SK-N-SH treated with all-trans-retinoic acid at 6 μM for 48 hours (cell line): ENCODE measurements at regions not wholly inside any gene's neighbourhood (a gene's known extent, or its start where the extent isn't known, plus 50 kb on each side); places are given as distances from the start of the nearest gene placed in this dataset.

Source experiments
- ARNTL ChIP-seq: fragments of 450-650 bp; formaldehyde crosslinking; IDR thresholded peaks from 2 replicates; pipeline ENCODE4 v1.5.0; 2020; ENCODE audit warnings: low read depth, mild to moderate bottlenecking, moderate library complexity, borderline replicate concordance
- BACH2 ChIP-seq: fragments of 250-450 bp; sonication (Bioruptor Pico); IDR thresholded peaks from 2 replicates; pipeline ENCODE4 v1.9.0; 2021; ENCODE audit warnings: mild to moderate bottlenecking, borderline replicate concordance
- CSDC2 ChIP-seq: fragments of 250-450 bp; sonication (Bioruptor Pico); IDR thresholded peaks from 2 replicates; pipeline ENCODE4 v1.5.0; 2020; ENCODE audit warnings: mild to moderate bottlenecking, moderate library complexity
- GLIS3 ChIP-seq: fragments of 250-450 bp; sonication (Bioruptor Pico); IDR thresholded peaks from 2 replicates; pipeline ENCODE4 v1.5.0; 2020; ENCODE audit warnings: mild to moderate bottlenecking, moderate library complexity
- RARB ChIP-seq: fragments of 250-450 bp; sonication (Bioruptor Pico); IDR thresholded peaks from 2 replicates; pipeline ENCODE4 v1.8.0; 2021; ENCODE audit warnings: mild to moderate bottlenecking, moderate library complexity
- TCF4 ChIP-seq: fragments of 250-450 bp; sonication (Bioruptor Pico); IDR thresholded peaks from 2 replicates; pipeline ENCODE4 v1.8.0; 2021; ENCODE audit warnings: mild to moderate bottlenecking, moderate library complexity, borderline replicate concordance
- TOX ChIP-seq: fragments of 250-450 bp; sonication (Bioruptor Pico); IDR thresholded peaks from 2 replicates; pipeline ENCODE4 v1.8.0; 2021; ENCODE audit warnings: mild to moderate bottlenecking, moderate library complexity, borderline replicate concordance
- ZC3H10 ChIP-seq: fragments of 250-450 bp; sonication (Bioruptor Pico); IDR thresholded peaks from 2 replicates; pipeline ENCODE4 v1.5.1; 2021; ENCODE audit warnings: mild to moderate bottlenecking, moderate library complexity
- ZFP3 ChIP-seq: fragments of 250-450 bp; sonication (Bioruptor Pico); IDR thresholded peaks from 2 replicates; pipeline ENCODE4 v1.5.0; 2020; ENCODE audit warnings: mild to moderate bottlenecking, moderate library complexity
- ZFP30 ChIP-seq: fragments of 450-650 bp; formaldehyde crosslinking; IDR thresholded peaks from 2 replicates; pipeline ENCODE4 v1.5.0; 2022; ENCODE audit warnings: mild to moderate bottlenecking, moderate library complexity
- TF ChIP-seq, protein P1 (sequence below): fragments of 250-450 bp; sonication (Bioruptor Pico); IDR thresholded peaks from 2 replicates; pipeline ENCODE4 v1.8.0; 2021; ENCODE audit warnings: low read depth, mild to moderate bottlenecking, moderate library complexity, borderline replicate concordance
- TF ChIP-seq, protein P2 (sequence below): fragments of 250-450 bp; sonication (Bioruptor Pico); IDR thresholded peaks from 2 replicates; pipeline ENCODE4 v1.8.0; 2020; ENCODE audit warnings: mild to moderate bottlenecking, moderate library complexity, borderline replicate concordance
- TF ChIP-seq, protein P3 (sequence below): fragments of 250-450 bp; sonication (Bioruptor Pico); IDR thresholded peaks from 2 replicates; pipeline ENCODE4 v1.5.0; 2020; ENCODE audit warnings: mild to moderate bottlenecking, moderate library complexity
- TF ChIP-seq, protein P4 (sequence below): fragments of 250-450 bp; sonication (Bioruptor Pico); IDR thresholded peaks from 2 replicates; pipeline ENCODE4 v1.5.1; 2021; ENCODE audit warnings: mild to moderate bottlenecking, moderate library complexity

DNA sequence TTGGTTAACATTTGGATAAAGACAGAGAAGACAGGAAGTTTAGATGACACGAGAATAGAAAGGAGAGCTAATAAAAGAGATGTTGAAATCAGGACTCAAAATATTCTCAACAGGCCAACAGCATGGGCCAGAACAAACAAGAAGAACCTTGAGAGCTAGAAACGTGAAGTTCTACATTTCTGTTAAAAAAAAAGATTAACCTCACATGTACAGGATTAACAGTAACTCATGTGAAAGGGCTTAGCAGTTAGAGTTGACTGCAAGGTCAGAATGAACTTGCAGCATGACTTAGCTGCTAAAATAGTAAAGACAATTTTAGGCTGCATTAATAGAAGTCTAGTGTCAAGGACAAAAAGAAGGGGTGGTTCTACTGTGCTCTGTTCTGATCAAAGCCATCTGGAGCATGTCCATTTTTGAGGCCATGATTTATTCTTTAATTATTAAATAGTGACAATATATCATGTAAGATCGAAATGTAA, 331.1 kb upstream of the HSF2 start:
- TF ChIP-seq ZFP3 (no peak), GLIS3 (CRISPR knock-in tag) (no peak), ZFP30 (CRISPR knock-in tag) (no peak), ARNTL (CRISPR knock-in tag) (no peak), TOX (CRISPR knock-in tag) (no peak), RARB (CRISPR knock-in tag) (no peak), BACH2 (CRISPR knock-in tag) (no peak), CSDC2 (CRISPR knock-in tag) (no peak), ZC3H10 (no peak), TCF4 (CRISPR knock-in tag) (no peak)
- TF ChIP-seq, protein P1, sequence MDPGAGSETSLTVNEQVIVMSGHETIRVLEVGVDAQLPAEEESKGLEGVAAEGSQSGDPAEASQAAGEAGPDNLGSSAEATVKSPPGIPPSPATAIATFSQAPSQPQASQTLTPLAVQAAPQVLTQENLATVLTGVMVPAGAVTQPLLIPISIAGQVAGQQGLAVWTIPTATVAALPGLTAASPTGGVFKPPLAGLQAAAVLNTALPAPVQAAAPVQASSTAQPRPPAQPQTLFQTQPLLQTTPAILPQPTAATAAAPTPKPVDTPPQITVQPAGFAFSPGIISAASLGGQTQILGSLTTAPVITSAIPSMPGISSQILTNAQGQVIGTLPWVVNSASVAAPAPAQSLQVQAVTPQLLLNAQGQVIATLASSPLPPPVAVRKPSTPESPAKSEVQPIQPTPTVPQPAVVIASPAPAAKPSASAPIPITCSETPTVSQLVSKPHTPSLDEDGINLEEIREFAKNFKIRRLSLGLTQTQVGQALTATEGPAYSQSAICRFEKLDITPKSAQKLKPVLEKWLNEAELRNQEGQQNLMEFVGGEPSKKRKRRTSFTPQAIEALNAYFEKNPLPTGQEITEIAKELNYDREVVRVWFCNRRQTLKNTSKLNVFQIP (CRISPR knock-in tag), result no peak
- TF ChIP-seq, protein P2, sequence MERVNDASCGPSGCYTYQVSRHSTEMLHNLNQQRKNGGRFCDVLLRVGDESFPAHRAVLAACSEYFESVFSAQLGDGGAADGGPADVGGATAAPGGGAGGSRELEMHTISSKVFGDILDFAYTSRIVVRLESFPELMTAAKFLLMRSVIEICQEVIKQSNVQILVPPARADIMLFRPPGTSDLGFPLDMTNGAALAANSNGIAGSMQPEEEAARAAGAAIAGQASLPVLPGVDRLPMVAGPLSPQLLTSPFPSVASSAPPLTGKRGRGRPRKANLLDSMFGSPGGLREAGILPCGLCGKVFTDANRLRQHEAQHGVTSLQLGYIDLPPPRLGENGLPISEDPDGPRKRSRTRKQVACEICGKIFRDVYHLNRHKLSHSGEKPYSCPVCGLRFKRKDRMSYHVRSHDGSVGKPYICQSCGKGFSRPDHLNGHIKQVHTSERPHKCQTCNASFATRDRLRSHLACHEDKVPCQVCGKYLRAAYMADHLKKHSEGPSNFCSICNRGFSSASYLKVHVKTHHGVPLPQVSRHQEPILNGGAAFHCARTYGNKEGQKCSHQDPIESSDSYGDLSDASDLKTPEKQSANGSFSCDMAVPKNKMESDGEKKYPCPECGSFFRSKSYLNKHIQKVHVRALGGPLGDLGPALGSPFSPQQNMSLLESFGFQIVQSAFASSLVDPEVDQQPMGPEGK (CRISPR knock-in tag), result no peak
- TF ChIP-seq, protein P3, sequence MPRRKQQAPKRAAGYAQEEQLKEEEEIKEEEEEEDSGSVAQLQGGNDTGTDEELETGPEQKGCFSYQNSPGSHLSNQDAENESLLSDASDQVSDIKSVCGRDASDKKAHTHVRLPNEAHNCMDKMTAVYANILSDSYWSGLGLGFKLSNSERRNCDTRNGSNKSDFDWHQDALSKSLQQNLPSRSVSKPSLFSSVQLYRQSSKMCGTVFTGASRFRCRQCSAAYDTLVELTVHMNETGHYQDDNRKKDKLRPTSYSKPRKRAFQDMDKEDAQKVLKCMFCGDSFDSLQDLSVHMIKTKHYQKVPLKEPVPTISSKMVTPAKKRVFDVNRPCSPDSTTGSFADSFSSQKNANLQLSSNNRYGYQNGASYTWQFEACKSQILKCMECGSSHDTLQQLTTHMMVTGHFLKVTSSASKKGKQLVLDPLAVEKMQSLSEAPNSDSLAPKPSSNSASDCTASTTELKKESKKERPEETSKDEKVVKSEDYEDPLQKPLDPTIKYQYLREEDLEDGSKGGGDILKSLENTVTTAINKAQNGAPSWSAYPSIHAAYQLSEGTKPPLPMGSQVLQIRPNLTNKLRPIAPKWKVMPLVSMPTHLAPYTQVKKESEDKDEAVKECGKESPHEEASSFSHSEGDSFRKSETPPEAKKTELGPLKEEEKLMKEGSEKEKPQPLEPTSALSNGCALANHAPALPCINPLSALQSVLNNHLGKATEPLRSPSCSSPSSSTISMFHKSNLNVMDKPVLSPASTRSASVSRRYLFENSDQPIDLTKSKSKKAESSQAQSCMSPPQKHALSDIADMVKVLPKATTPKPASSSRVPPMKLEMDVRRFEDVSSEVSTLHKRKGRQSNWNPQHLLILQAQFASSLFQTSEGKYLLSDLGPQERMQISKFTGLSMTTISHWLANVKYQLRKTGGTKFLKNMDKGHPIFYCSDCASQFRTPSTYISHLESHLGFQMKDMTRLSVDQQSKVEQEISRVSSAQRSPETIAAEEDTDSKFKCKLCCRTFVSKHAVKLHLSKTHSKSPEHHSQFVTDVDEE (CRISPR knock-in tag), result no peak
- TF ChIP-seq, protein P4, sequence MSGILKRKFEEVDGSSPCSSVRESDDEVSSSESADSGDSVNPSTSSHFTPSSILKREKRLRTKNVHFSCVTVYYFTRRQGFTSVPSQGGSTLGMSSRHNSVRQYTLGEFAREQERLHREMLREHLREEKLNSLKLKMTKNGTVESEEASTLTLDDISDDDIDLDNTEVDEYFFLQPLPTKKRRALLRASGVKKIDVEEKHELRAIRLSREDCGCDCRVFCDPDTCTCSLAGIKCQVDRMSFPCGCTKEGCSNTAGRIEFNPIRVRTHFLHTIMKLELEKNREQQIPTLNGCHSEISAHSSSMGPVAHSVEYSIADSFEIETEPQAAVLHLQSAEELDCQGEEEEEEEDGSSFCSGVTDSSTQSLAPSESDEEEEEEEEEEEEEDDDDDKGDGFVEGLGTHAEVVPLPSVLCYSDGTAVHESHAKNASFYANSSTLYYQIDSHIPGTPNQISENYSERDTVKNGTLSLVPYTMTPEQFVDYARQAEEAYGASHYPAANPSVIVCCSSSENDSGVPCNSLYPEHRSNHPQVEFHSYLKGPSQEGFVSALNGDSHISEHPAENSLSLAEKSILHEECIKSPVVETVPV (CRISPR knock-in tag), result no peak
